ENCODE measurements at regions not wholly inside any gene's neighbourhood (a gene's known extent, or its start where the extent isn't known, plus 50 kb on each side); places are given as distances from the start of the nearest gene placed in this dataset.

DNA sequence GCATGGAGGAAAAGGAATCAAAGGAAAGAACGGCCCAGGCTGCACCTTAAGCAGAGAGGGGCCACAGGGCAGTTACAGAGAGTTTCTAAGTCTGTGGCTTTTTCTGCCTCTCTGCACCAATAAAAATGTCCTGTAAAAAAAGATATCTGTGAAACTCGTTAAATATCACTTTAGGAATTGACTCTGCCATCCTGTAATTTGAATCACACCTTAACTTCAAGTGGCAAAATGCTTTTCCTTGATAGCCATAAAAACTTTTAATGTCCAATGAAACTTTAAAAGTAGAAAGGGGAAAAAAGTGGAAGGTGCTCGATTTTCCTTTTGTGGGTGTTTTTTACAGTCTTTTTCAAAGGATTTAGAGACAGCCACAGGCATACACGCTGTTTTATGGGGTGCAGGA lies 255.7 kb downstream of the ARRDC4 start:
- TF ChIP-seq, protein P1, sequence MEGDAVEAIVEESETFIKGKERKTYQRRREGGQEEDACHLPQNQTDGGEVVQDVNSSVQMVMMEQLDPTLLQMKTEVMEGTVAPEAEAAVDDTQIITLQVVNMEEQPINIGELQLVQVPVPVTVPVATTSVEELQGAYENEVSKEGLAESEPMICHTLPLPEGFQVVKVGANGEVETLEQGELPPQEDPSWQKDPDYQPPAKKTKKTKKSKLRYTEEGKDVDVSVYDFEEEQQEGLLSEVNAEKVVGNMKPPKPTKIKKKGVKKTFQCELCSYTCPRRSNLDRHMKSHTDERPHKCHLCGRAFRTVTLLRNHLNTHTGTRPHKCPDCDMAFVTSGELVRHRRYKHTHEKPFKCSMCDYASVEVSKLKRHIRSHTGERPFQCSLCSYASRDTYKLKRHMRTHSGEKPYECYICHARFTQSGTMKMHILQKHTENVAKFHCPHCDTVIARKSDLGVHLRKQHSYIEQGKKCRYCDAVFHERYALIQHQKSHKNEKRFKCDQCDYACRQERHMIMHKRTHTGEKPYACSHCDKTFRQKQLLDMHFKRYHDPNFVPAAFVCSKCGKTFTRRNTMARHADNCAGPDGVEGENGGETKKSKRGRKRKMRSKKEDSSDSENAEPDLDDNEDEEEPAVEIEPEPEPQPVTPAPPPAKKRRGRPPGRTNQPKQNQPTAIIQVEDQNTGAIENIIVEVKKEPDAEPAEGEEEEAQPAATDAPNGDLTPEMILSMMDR (IDR thresholded peaks at IDR 0.05) = no peak
- TF ChIP-seq EP300 (IDR thresholded peaks at IDR 0.05) = no peak
- TF ChIP-seq POLR2A (IDR thresholded peaks at IDR 0.05) = no peak
- TF ChIP-seq POLR2AphosphoS5 (IDR thresholded peaks at IDR 0.05) = no peak

Measured in suprapubic skin (tissue), 4 donors.